ENCODE measurements at regions not wholly inside any gene's neighbourhood (a gene's known extent, or its start where the extent isn't known, plus 50 kb on each side); places are given as distances from the start of the nearest gene placed in this dataset.

DNA sequence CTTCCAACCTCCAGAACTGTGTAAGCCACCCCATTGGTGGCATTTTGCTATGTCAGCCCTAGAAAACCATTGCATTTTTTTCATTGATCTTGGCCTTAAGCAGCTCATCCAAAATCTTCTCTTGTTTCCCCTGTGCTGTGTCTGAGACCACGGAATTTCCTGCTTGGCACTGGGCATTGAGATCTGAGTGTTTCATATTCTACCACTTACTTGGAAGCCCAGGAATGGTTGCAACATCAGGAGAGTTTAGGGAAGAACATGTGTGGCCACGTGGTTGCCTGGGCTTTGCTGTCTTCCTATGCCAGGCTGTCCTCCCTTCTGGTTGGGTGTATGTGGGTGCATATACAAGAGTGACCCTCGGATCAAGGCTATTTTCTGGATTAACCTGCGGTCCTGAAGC lies 139.3 kb upstream of the PMEPA1 start:
- DNase-seq (ENCODE audit: low read depth), result no peak

DNA sequence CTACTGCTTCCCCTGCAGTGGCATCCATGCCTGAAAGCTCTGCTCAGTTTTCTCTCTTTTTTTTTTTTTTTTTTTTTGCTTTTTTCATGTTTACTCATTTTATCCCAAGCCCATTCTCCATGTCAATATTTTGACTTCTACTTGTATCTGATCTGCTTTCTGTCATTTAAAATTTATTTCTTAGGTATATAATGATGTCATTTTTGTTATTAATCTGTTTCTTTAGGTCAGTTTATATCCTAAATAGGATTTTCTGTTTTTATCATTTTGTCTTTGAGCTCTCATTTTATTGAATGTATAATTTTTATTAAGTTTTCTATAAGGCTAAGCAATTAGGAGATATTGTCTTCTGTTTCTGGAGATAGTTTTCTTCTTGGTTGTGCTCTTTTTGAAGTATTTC lies 138.5 kb upstream of the PMEPA1 start:
- no peak for DNase-seq (ENCODE audit: low read depth)

GRCh38 chr20:57847104-57847503 lies 137.3 kb upstream of the PMEPA1 start:
- DNase-seq (ENCODE audit: low read depth), result no peak

GRCh38 chr20:57844626-57845596 lies 135.1 kb upstream of the PMEPA1 start:
- no peak for DNase-seq (ENCODE audit: low read depth)

GRCh38 chr20:57843941-57844625 lies 134.3 kb upstream of the PMEPA1 start:
- DNase-seq (ENCODE audit: low read depth), result no peak

DNA sequence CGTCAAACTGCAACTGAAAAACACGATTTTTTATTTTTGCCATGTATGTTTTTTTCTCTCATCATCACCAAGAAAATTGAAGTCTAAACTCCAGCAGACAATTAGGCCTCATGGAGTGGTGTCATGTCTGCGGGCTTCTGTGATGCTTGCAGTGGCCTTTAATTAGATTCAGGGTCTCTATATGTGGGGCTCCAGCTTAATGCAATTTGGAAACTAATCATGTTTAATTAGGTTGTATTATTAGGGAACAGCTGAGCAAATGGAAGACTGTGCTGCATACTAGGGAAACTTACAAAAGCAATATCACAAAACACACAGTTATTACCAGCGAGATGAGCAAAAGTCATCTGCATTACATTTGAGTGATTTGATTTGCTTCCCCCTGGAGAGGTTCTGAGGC lies 132.9 kb upstream of the PMEPA1 start:
- no peak for DNase-seq (ENCODE audit: low read depth)

- no peak for DNase-seq (ENCODE audit: low read depth)
Measured at GRCh38 chr20:57841297-57841866, 131.6 kb upstream of the PMEPA1 start.

GRCh38 chr20:57840504-57841296 lies 130.9 kb upstream of the PMEPA1 start:
- no peak for DNase-seq (ENCODE audit: low read depth)

DNA sequence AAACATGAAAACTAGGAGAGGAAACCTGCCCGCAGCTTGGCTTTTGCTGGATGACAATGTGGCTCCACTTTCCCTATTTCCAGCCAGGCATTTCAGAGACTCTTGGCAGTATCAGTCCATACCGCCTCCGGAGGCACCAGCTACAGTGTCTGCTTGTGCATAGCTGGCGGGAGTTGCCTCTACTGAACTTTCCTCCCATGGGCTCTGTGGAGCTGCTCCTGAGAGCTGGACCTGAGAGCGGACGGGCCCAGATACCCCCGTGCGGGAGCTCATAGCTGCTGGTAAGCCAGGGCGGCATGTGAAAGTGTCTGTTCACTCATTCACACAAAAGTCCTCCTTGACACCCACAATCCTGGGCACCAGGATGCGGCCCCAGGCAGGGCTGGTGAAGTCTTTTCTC lies 130.3 kb upstream of the PMEPA1 start:
- no peak for DNase-seq (ENCODE audit: low read depth)

DNA sequence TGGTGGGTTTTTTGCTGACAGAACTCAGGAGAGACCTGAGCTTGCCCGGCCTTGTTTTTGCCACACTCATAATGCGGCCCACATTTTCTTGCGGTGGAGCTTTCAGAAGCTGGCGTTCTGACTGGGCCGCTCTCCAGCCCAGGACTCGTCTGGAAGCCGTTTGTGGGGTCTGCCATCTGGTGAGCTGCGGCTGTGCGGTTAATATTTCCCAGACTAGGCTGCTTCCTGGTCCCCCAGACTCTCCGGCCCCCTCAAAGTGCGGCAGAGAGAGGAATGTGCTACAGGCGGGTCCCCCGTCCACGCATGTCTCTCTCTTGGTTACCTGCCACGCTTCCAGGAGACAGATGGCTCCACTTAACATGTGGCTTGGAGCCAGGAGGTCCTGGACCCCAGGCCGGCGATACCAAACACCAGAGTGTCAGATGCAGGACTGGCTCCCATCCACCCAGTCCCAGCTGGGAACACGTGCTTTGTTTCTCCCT lies 128.9 kb upstream of the PMEPA1 start:
- no peak for DNase-seq (ENCODE audit: low read depth)

- DNase-seq (ENCODE audit: low read depth), result no peak
Measured at GRCh38 chr20:57837208-57838035, 127.6 kb upstream of the PMEPA1 start.

GRCh38 chr20:57835588-57836455 lies 126.0 kb upstream of the PMEPA1 start:
- no peak for DNase-seq (ENCODE audit: low read depth)

- DNase-seq (ENCODE audit: low read depth), result no peak
Measured at GRCh38 chr20:57835074-57835452, 125.2 kb upstream of the PMEPA1 start.

DNA sequence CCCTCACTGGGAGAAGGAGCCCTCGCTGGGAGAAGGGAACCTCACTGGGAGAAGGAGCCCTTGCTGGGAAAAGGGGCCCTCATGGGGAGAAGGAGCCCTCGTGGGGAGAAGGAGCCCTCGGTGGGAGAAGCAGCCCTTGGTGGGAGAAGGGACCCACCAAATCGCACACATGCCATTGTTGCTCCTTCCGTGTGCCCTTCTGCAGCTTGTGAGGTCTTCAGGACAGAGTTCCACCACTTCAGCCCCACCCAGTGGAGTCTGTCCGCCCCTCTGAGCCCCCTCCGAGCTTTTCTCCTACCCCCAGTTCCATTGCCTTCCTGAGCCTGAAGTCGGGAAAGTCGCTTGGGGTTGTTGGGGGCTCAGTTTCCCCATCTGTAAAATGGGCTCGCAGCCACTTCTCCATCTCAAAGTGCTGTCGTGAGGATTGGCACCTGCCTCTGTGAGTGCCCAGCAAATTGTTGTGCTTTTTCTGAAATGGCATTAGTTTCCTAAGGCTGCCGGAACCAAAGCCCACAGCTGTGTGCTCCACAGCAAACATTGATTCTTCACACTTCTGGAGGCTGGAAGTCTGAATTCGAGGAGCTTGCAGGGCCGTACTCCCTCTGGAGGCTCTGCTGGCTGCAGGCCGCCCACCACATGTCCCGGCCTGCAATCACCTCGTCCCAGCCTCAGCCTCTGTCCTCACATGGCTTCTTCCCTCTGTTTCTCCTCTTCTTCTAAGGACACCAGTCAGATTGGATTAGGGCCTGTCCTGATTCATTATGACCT lies 124.7 kb upstream of the PMEPA1 start:
- no peak for DNase-seq (ENCODE audit: low read depth)

DNA sequence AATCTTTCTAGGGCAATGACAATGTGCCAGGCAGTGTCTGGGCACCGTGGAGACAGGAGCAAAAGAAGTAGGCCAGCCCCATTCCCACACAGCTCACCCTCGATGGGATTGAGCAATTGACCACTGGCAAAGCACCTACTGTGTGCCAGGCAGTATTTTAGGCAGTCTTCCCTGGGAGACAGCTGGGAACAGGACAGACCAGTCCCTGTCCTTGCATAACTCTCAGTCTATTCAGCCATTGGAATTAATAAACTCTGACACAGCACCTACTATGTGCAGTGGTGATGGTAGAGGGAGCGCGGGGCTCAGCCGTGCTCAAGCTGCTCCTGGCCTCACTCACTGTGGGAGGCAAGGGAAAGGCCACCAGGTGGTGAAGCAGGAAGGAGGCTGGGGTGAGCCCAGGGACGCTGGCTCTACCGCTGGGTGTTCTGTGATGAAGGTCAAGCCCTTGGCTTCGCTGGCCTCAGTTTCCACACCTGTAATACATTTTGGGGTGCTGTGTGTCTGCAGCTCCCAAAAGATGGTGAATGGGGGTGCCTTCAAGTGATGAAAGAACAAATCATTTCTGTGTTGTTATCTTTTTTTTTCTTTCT lies 122.3 kb upstream of the PMEPA1 start:
- DNase-seq (ENCODE audit: low read depth), result no peak

GRCh38 chr20:57831326-57831992 lies 121.6 kb upstream of the PMEPA1 start:
- DNase-seq (ENCODE audit: low read depth), result no peak

DNA sequence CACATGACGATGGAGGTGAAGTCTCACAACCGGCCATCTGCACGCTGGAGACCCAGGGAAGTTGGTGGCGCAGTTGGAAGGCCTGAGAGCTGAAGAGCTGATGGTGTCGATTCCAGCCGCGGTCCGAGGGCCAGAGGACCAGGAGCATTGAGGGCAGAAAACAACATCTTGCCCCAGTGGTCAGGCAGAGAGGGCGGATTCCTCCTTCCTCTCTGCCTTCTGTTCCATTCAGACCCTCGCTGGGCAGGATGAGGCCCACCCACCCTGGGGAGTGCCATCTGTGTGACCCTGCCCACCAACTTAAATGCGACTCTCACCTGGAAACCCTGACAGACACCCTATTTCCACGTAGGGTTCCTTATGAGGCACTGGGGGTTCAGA lies 120.7 kb upstream of the PMEPA1 start:
- no peak for DNase-seq (ENCODE audit: low read depth)

DNA sequence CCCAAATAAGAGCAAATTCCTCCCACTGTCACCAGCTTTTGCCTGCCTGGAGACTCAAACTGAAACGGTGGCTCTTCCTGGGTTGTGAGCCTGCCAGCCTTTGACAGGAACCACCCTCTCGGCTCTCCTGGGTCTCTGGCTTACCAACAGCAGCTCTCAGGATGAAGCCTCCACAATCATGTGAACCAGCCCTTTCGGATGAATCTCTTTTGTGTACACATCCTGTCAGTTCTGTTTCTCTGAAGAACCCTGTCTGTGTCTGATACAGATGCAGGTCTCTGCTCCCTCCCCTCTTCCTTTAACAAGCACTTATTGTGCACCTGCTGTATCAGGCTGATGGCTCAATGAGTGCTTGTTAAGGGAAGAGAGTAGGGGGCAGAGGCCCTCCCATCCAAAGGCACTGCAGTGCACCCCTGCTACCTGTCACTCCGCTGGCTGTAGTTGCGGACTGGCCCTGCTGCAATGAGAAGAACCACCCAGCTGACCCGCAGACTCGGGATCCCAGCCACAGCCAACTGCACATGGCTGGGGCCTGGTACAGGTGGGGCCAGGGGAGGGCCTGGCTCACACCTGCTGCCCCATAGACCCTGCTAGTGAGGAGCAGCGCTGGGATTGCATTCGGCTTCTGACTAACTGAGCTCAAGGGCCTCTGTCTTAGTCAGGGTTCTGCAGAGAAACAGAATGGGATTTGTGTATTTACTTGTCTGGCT lies 120.1 kb upstream of the PMEPA1 start:
- DNase-seq (ENCODE audit: low read depth), result no peak

Data from fibroblast of the conjunctiva (primary cell).